SIG-M5 treated with dmso at 0.1 percent for 504 hours (cell line): ENCODE measurements at regions not wholly inside any gene's neighbourhood (a gene's known extent, or its start where the extent isn't known, plus 50 kb on each side); places are given as distances from the start of the nearest gene placed in this dataset.

Experiments
- DNase-seq: peaks from one replicate; lab custom pipeline; 2025; ENCODE audit not compliant: unreplicated experiment; lab: John Stamatoyannopoulos, UW

DNA sequence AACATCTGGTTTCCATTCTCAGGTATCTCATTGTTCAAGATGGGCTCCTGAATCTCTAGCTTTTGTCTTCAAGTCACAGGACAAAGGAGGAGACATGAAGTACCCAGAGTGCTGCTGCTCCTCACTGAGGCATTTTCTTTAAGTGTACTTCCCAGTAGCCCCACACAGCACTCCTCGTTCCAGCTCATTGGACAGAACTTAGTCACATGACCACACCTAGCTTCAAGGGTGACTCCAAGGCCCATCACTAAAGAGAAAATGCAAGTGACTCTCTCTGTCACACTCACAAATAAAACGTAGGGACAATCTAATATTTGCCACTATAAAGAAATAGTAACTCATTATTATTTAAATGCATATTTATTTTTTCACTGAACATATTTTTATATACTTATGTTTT, 58.3 kb upstream of the NEUROD6 start:
- no peak for DNase-seq

GRCh38 chr7:31407178-31407676, 66.7 kb upstream of the NEUROD6 start:
- no peak for DNase-seq

GRCh38 chr7:31408140-31408729, 67.7 kb upstream of the NEUROD6 start:
- DNase-seq, result peak; percentile 74

DNA sequence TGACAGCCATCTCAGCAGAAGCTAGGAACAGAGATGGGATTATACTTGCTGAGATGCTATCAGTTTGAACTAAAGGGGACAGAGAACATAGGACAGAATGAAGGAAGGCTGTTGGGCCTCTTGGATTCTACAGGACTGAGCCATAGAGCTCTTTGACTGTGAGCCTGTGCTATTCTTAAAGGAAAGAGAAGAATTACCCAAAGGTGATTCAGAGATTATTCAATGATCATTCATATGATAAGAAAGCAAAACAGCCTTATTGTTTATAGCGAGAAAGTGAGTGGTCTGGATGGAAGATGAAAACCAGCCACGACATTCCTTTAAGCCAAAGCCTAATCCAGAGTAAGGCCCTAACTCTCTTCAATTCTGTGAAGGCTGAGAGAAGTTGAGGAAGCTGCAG, 69.7 kb upstream of the NEUROD6 start:
- DNase-seq, result no peak

- DNase-seq, result no peak
Measured at GRCh38 chr7:31411416-31411815, 70.9 kb upstream of the NEUROD6 start.

- no peak for DNase-seq
Measured at GRCh38 chr7:31413766-31414165, 73.2 kb upstream of the NEUROD6 start.

DNA sequence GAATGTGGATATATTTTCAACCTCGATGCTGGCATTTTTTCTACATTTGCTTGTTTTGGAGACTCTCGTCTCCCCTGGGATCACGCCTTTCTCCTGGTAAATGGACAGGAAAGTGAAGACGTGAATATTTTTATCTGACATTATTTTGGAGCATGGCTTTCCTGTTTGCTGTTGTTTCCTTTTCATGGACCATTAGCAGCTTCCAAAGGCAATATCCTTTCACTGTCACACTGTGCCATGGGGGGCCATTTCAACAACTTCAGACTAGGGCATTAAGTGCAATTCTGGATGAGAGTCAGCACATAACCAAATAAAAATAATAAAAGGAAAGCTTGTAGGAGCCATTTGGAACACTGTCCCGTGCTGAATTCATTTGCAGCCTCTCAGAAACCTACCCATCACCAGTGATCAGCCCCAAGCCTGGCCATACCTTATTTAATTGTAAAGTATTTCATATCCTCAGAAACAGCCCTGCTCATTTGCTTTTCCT, 75.9 kb upstream of the NEUROD6 start:
- DNase-seq, result no peak

GRCh38 chr7:31418928-31419327, 78.4 kb upstream of the NEUROD6 start:
- no peak for DNase-seq

DNA sequence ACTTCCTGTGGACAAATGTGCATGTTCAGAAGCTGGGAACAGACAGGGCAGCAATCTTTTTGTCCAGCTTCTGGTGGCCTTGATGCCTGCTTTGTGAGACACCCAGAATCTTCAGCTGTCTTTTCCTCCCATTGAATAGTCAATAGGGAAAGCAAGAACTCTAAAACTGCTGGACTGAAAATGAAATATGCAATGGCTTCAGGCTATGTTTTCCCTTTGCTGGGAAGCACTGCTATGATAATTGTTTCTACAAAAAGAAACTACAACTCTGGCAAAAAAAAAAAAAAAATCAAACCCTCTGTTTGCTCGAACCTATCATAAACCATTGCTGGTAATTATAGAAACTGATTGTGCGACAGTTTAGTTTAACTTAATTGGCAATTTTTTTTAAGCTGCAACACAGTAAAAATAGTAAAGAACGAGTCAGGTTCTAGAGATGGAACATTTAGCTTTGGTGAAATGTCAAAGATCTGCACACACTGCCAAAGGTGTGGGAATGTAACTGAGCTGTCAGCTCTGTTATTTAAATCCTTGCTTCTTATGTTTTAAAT, 79.1 kb upstream of the NEUROD6 start:
- no peak for DNase-seq

DNA sequence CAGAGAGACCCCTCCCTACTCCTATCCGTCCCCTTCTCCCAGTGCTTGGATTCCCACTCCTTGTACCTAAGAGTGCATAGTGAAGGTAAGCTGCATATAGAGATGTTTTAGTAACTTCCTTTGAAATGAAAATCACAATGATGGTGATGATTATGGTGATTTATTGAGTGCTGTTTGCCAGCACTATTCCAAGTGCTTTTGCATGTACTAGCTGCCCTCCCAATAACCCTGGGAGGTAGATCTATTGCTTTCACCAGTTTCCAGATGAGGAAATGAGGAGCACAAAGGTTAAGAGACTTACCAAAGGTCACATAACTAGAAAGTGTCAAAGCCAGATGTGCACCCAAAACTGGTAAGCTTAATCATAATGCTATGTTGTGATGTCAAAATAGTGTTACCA, 80.4 kb upstream of the NEUROD6 start:
- no peak for DNase-seq

DNA sequence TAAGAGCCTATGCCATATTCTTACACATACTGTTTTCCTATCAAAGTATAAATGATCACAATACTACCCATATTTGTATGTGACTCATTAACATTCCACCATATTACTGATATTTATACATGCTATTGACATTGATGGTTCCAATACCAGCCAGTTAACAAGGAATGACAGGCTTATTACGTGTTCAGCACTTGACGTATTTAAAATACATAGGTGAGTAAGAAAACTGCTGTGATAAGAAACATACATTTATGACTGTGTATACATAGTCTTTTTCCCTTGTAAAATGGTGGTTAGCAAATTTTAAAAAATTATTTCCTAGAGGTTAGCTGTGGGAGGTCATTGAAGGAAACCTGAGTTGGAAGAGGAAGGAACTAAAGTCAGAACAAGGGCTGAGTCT, 81.1 kb upstream of the NEUROD6 start:
- DNase-seq, result no peak

GRCh38 chr7:31423994-31424393, 83.5 kb upstream of the NEUROD6 start:
- DNase-seq, result no peak

GRCh38 chr7:31432176-31432575, 81.7 kb upstream of the ITPRID1 start:
- no peak for DNase-seq

- no peak for DNase-seq
Measured at GRCh38 chr7:31432836-31433340, 81.0 kb upstream of the ITPRID1 start.

DNA sequence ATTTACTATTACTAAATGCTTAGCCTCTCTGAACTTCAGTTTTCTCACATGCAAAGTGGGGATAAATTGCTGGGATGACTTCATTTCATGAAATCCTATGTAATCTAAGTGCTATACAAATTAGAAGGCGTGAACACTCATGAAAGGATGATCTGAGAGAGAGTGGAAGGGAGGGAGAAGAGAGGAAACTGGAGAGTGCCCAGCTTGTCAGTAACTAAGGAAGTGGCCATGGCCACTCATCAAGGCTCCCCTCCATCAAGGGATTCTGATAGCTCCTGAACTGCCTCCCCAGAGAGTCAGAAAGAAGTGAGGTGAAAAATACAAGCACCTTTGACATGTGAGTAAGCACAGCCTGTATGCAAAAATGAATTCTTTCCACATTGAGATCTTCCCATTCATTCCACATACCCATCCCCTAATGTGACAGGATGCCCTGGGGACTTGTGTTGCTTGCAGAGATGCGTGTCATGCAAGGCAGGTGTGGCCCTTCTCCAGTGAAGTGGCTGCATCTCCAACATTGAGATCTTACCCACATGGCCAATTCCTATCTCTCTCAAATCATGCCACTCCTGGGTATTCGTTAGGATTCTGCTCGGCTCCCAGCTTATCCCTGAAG, 76.5 kb upstream of the ITPRID1 start:
- DNase-seq, result no peak

DNA sequence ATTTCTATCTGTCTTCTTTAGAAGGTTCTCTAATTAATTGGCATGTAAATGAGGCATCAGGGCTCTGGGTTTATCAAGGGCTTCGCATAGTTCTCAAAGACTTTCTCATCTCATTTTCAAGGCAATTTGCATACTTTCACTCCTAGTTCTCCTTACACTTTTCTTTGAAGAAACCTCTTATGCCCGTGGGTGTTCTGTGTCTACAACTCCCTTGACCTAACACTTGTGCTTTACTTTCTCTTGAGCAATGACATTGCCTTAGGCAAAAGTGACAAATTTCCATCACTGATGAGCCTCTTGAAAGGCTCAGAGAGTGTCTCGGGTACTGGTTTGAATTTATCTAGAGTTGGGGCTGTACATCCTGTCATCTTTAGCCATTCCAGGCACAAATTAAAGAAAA, 74.7 kb upstream of the ITPRID1 start:
- no peak for DNase-seq

- no peak for DNase-seq
Measured at GRCh38 chr7:31440511-31440910, 73.4 kb upstream of the ITPRID1 start.

GRCh38 chr7:31442626-31443025, 71.3 kb upstream of the ITPRID1 start:
- DNase-seq, result no peak

GRCh38 chr7:31443457-31443856, 70.4 kb upstream of the ITPRID1 start:
- DNase-seq, result peak; percentile 83

GRCh38 chr7:31444196-31444595, 69.7 kb upstream of the ITPRID1 start:
- DNase-seq, result no peak

DNA sequence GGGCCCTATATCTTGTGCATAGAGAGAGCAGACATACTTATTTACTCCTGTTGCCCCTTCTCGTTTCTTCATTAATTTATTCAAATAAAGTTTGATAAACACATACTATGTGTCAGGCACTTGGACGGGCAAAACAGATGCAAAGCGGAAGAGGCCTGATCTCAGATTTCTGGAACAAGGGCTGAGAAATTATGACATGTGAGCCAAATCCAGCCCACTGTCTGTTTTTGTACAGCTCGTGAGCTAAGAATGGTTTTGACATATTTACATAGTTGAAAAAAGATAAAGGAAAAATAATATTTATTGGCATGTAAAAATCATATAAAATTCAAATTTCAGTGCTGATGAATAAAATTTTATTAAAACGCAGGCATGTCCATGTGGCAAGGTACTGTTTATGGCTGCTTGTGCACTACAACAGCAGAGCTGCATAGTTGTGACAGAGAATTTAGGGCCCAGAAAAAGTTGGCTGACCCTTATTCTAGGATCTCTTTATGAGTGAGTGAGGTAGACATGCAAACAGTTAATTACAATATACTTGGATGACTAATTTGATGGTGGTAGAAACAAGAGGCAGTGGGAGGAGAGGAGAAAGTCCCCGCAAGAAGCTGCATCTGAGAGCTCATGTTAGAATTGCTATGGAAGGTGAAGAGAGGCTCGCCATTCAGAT, 68.1 kb upstream of the ITPRID1 start:
- no peak for DNase-seq

- DNase-seq, result no peak
Measured at GRCh38 chr7:31448649-31449048, 65.2 kb upstream of the ITPRID1 start.
